IMR-90 (cell line): ENCODE measurements at regions not wholly inside any gene's neighbourhood (a gene's known extent, or its start where the extent isn't known, plus 50 kb on each side); places are given as distances from the start of the nearest gene placed in this dataset.
A peak's percentile ranks its signal among the peaks of the same experiment; 100 is the strongest.

Experiments
- ATAC-seq: fragments of 200-7000 bp; cut with Tn5 transposase; 2 replicates; pipeline ENCODE4 v1.9.1; 2020; ENCODE audit warnings: low read depth, mild to moderate bottlenecking, moderate library complexity
- BruUV-seq: library from RNA; stranded (reverse); fragments of 400-500 nt; replicated peaks from 2 replicates; lab custom pipeline; 2021; lab: Mats Ljungman, UMichigan
- CTCF ChIA-PET: fragments of 300-600 bp; formaldehyde crosslinking; extraction: SDS; loops from one replicate; lab custom pipeline; 2021; ENCODE audit warnings: antibody characterized with exemption; lab: Yijun Ruan, JAX
- POLR2A ChIA-PET: fragments of 300-600 bp; sonication (Branson Sonifier 250); formaldehyde crosslinking; loops from one replicate; lab custom pipeline; 2022; ENCODE audit warnings: antibody characterized with exemption; ENCODE audit not compliant: unreplicated experiment; lab: Charles Lee
- DNase-seq: peaks from one replicate; pipeline ENCODE4 v3.0.0; 2013
- H2AFZ ChIP-seq: replicated peaks from 2 replicates; pipeline ENCODE3; 2013; ENCODE audit warnings: low read length, mild to moderate bottlenecking; ENCODE audit not compliant: poor library complexity
- H2AK5ac ChIP-seq: 2 replicates; pipeline ENCODE4 v1.6.1; 2013; ENCODE audit warnings: low read depth, low read length, inconsistent platforms
- H2AK9ac ChIP-seq: replicated peaks from 2 replicates; pipeline ENCODE3; 2013; ENCODE audit warnings: mild to moderate bottlenecking, low read depth, low read length, moderate library complexity; ENCODE audit not compliant: poor library complexity
- H2BK120ac ChIP-seq: 2 replicates; pipeline ENCODE4 v1.6.1; 2013; ENCODE audit warnings: low read depth, low read length, inconsistent platforms
- H2BK15ac ChIP-seq: 3 replicates; pipeline ENCODE4 v1.6.1; 2013; ENCODE audit warnings: low read depth, low read length, inconsistent platforms
- H2BK20ac ChIP-seq: 2 replicates; pipeline ENCODE4 v1.6.1; 2013; ENCODE audit warnings: low read depth, mild to moderate bottlenecking, inconsistent platforms, low read length, moderate library complexity
- H2BK5ac ChIP-seq: 2 replicates; pipeline ENCODE4 v1.6.1; 2013; ENCODE audit warnings: mild to moderate bottlenecking, low read depth, low read length, inconsistent platforms; ENCODE audit not compliant: poor library complexity, severe bottlenecking
- H3K14ac ChIP-seq: replicated peaks from 2 replicates; pipeline ENCODE4 v1.6.1; 2013; ENCODE audit warnings: low read depth, low read length, inconsistent platforms
- H3K18ac ChIP-seq: 2 replicates; pipeline ENCODE4 v1.6.1; 2013; ENCODE audit warnings: low read depth, low read length, control low read depth
- H3K23ac ChIP-seq: 2 replicates; pipeline ENCODE4 v1.6.1; 2013; ENCODE audit warnings: low read depth, low read length, inconsistent platforms
- H3K27ac ChIP-seq: 2 replicates; pipeline ENCODE4 v1.5.1; 2013; ENCODE audit warnings: mild to moderate bottlenecking, control low read depth, low read length; ENCODE audit not compliant: insufficient read depth
- H3K27me3 ChIP-seq: 2 replicates; pipeline ENCODE4 v1.6.1; 2013; ENCODE audit warnings: low read length; ENCODE audit not compliant: control insufficient read depth, insufficient read depth
- H3K36me3 ChIP-seq: 2 replicates; pipeline ENCODE4 v1.6.1; 2013; ENCODE audit warnings: low read length, mixed read lengths; ENCODE audit not compliant: control insufficient read depth, insufficient read depth
- H3K4ac ChIP-seq: 2 replicates; pipeline ENCODE4 v1.6.1; 2013; ENCODE audit warnings: low read depth, low read length, inconsistent platforms
- H3K4me1 ChIP-seq: 2 replicates; pipeline ENCODE4 v1.6.1; 2013; ENCODE audit warnings: low read length, mixed read lengths; ENCODE audit not compliant: control insufficient read depth, insufficient read depth
- H3K4me2 ChIP-seq: 2 replicates; pipeline ENCODE4 v1.6.1; 2013; ENCODE audit warnings: low read depth, mild to moderate bottlenecking, control low read depth, low read length, moderate library complexity
- H3K4me3 ChIP-seq: 2 replicates; pipeline ENCODE4 v1.5.1; 2013; ENCODE audit warnings: low read depth, mild to moderate bottlenecking, control low read depth, low read length, moderate library complexity; ENCODE audit not compliant: insufficient read depth
- H3K56ac ChIP-seq: 2 replicates; pipeline ENCODE4 v1.6.1; 2013; ENCODE audit warnings: low read length, inconsistent platforms; ENCODE audit not compliant: insufficient read depth; ENCODE audit errors: extremely low read depth
- H3K79me1 ChIP-seq, 2 experiments: 2 replicates each; pipeline ENCODE4 v1.6.1; 2013; ENCODE audit warnings: low read length in 2 of 2, inconsistent platforms in 1 of 2, low read depth in 1 of 2
- H3K9ac ChIP-seq: 2 replicates; pipeline ENCODE4 v1.6.1; 2013; ENCODE audit warnings: low read depth, low read length, control low read depth
- H3K9me1 ChIP-seq: 2 replicates; pipeline ENCODE4 v1.6.1; 2013; ENCODE audit warnings: low read length, inconsistent platforms; ENCODE audit not compliant: insufficient read depth
- H3K9me3 ChIP-seq: 2 replicates; pipeline ENCODE4 v1.6.1; 2013; ENCODE audit warnings: low read length; ENCODE audit not compliant: control insufficient read depth, insufficient read depth
- H4K20me1 ChIP-seq: 2 replicates; pipeline ENCODE4 v1.6.1; 2013; ENCODE audit warnings: low read length, inconsistent platforms; ENCODE audit not compliant: insufficient read depth
- H4K5ac ChIP-seq: 2 replicates; pipeline ENCODE4 v1.6.1; 2013; ENCODE audit warnings: mild to moderate bottlenecking, low read depth, low read length, control low read depth
- H4K8ac ChIP-seq, 2 experiments: 2 replicates each; pipeline ENCODE4 v1.6.1; 2013; ENCODE audit warnings: low read depth in 2 of 2, low read length in 2 of 2, control low read depth in 1 of 2, inconsistent platforms in 1 of 2
- H4K91ac ChIP-seq: 2 replicates; pipeline ENCODE4 v1.6.1; 2013; ENCODE audit warnings: low read depth, low read length, inconsistent platforms; ENCODE audit not compliant: insufficient read depth
- CEBPB ChIP-seq: IDR thresholded peaks from 2 replicates; pipeline ENCODE4 v1.6.1; 2012; ENCODE audit warnings: low read depth, low read length, improper control_type of control experiment
- MAZ ChIP-seq: IDR thresholded peaks from 2 replicates; pipeline ENCODE4 v1.6.1; 2012; ENCODE audit warnings: low read depth, mild to moderate bottlenecking, low read length, improper control_type of control experiment, moderate library complexity, borderline replicate concordance
- NFE2L2 ChIP-seq: fragments of 150-350 bp; IDR thresholded peaks from 2 replicates; pipeline ENCODE4 v1.6.1; 2016; ENCODE audit warnings: low read depth, mild to moderate bottlenecking, low read length
- RFX5 ChIP-seq: IDR thresholded peaks from 2 replicates; pipeline ENCODE4 v1.8.0; 2012; ENCODE audit warnings: low read depth, mild to moderate bottlenecking, low read length, moderate library complexity
- USF2 ChIP-seq: fragments of 150-350 bp; IDR thresholded peaks from 2 replicates; pipeline ENCODE4 v1.6.1; 2017; ENCODE audit warnings: mild to moderate bottlenecking, antibody characterized with exemption, low read length, low read depth
- dilution Hi-C: fragments of 300-500 bp; cut with HindIII; formaldehyde crosslinking; loops from one replicate; pipeline ENCODE4 v1.14.3; 2018; ENCODE audit warnings: low sequenced_read_pairs; ENCODE audit not compliant: unreplicated experiment
- in situ Hi-C: fragments of 300-500 bp; cut with MboI; formaldehyde crosslinking; loops from 3 replicates; pipeline ENCODE4 v1.14.3; 2019; ENCODE audit warnings: low sequenced_read_pairs, inconsistent platforms, mixed read lengths
- intact Hi-C: fragments of 100-400 bp; cut with micrococcal nuclease; formaldehyde crosslinking; loops from 2 replicates; pipeline ENCODE4 v1.10.0; 2022

GRCh38 chr11:27820249-27820648 lies 120.0 kb upstream of the BDNF start:
- no peaks in the 10 kb centered on the region for H3K4me1 ChIP-seq
- H3K9ac ChIP-seq, result no peak overlapping the region
- no peak overlapping the region for H2BK15ac ChIP-seq
- H2BK20ac ChIP-seq, result no peak overlapping the region
- BruUV-seq, result no TSS peak
- no peaks in the 10 kb centered on the region for H3K79me1 ChIP-seq
- DNase-seq, result peak; percentile 68
- H2AK9ac ChIP-seq, result no peak overlapping the region
- H3K27me3 ChIP-seq, result no peaks in the 10 kb centered on the region
- no peak overlapping the region for H3K56ac ChIP-seq
- no peak overlapping the region for H2AFZ ChIP-seq
- peak overlapping the region; percentile 76; the same call in 1 of the 2 replicates for H3K18ac ChIP-seq
- no peak overlapping the region for H4K8ac ChIP-seq
- no peak overlapping the region for H4K5ac ChIP-seq
- H3K4ac ChIP-seq, result no peak overlapping the region
- H2AK5ac ChIP-seq, result no peak overlapping the region
- no peak overlapping the region for H3K4me2 ChIP-seq
- no peak overlapping the region for H3K4me3 ChIP-seq
- dilution Hi-C loops (no loop called here), in situ Hi-C loops (no loop called here), intact Hi-C loops (no loop called here)
- no peak overlapping the region for H3K14ac ChIP-seq
- peak; percentile 84 for ATAC-seq
- H2BK5ac ChIP-seq, result no peak overlapping the region
- no peaks in the 10 kb centered on the region for H4K20me1 ChIP-seq
- H3K36me3 ChIP-seq, result no peaks in the 10 kb centered on the region
- H3K9me1 ChIP-seq, result no peaks in the 10 kb centered on the region
- ChIA-PET CTCF (no interaction called here), POLR2A (no interaction called here)
- H3K9me3 ChIP-seq, result no peaks in the 10 kb centered on the region
- no peak overlapping the region for H3K27ac ChIP-seq
- no peak overlapping the region for H2BK120ac ChIP-seq
- no peak overlapping the region for H3K23ac ChIP-seq
- no peak for TF ChIP-seq RFX5
- TF ChIP-seq USF2, result no peak
- TF ChIP-seq MAZ, result no peak
- no peak for TF ChIP-seq NFE2L2
- peak; percentile 68; the same call in 1 of the 2 replicates for TF ChIP-seq CEBPB
- no peak overlapping the region for H4K91ac ChIP-seq
